GM21360 (cell line): ENCODE measurements at regions not wholly inside any gene's neighbourhood (a gene's known extent, or its start where the extent isn't known, plus 50 kb on each side); places are given as distances from the start of the nearest gene placed in this dataset.

Experiments
- ATAC-seq: cut with Tn5 transposase; IDR thresholded peaks from one replicate; pipeline ENCODE4 v1.9.1; 2021; ENCODE audit warnings: mild to moderate bottlenecking, moderate library complexity; ENCODE audit not compliant: unreplicated experiment

GRCh38 chr22:22392131-22392530 is 116.4 kb downstream of the ZNF280B start:
- ATAC-seq, result no peak

- no peak for ATAC-seq
Measured at GRCh38 chr22:22394591-22394990, 114.0 kb downstream of the ZNF280B start.

- no peak for ATAC-seq
Measured at GRCh38 chr22:22395245-22395644, 113.3 kb downstream of the ZNF280B start.

GRCh38 chr22:22396741-22397291 is 111.7 kb downstream of the ZNF280B start:
- ATAC-seq, result no peak

DNA sequence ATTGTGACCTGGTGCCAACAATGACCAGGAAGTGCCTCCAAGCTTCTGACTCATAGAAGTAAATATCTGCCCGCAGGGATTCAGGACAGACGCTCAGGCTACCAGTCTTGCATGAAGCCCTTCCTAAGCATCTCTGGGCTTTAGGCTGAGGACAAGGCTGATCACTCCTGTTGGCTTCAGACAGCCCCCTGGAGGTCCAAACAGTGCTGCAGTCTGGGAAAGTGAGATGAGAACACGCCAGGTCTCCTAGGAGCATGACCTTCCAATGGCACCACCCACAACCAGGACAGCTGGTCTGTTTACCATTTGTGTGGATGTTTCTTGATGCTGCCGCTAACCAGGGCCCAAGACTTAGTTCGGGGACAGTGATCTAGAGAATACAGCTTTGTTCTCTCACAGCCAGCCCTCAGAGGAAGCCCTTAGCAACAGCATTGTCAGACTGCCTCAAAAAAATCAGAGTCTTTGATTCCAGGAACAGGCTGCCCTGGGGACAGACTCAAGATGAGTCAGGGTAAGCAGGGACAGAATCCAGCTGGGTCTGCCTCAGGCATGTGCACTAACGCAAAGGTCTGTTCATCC is 111.2 kb downstream of the ZNF280B start:
- no peak for ATAC-seq

DNA sequence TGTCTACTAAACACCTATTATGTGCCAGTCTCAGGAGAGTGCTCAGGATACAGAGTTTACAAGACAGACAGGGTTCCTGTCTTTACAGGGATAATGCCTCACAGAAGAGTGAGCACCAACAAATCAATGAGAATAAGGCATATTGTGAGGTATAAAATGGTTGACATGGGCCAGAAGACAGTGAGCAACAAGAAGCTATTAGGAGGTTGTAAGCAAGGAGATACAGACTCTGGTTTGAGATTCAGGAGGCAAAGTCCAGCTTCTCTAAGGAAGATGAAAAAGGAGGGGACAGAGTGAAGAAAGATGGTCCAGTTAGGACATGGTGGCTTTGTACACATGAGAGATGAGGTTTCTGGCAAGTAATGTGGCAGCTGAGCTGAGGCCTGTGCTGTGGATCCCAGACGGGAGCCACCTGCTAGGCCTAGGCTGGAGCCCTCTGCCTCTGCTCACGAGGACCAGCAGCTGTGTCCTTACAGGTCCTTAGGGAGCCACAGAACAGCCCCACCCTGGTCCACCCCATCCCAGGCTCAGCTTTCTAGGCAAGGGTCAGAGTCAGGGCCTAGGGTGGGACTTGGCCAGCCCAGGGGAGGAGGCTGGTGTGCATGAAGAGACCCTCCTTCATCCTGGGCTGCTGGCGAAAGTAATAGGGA is 110.5 kb downstream of the ZNF280B start:
- ATAC-seq, result no peak

DNA sequence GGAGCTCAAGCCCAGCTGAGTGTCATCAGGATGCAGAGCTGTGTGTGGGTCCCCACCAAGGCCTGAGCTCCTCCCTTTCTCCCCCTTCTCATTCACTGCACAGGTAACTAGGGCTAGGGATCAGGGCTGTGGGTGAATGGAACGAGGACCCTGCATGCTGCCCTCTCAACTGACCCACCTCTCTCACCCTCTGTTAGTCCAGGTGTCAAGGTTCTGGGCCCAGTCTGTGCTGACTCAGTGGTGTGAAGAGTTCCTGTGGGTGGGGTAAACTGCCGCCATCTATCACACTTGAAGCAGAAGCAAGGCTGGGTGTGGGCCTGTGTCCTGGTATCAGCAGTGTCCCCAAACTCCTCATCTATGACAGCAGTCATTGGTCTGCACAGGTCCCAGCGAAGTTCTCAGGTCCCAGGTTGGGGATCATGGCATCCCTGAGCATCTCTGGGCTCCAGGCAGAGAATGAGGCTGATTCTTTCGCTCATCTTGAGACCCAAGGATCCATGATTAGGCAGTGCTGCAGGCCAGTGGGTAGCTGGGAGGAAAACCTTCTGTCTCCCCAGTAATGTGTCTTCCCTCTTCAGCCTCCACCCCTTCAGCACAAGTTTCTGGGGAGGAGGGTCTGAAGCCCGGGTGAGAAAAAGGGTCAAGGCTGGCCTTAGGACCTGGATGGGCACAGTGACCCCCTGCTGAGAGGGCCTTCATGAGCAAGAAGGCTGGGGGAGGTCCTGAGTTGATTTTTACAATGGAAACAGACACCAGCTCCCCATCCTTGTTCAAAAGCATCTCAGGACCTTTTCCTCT is 109.8 kb downstream of the ZNF280B start:
- ATAC-seq, result no peak

DNA sequence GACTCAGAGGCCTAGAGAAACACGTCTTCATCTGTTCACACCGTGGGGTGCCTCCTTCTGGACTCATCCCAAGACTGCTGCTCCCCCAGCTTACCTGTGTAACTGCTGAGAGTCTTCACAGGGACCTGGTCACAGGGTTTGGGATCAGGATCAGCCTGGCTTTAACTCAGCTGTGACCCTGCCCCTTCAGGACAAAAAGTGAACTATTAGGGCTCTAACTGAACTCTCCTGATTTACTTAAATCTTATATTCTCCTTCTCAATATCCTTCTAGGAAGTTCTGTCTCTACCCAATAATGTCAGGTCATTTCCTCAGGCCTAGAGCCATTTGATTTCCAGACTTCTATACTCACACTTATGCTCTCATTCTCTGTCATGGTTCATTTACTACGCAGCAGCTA is 108.4 kb downstream of the ZNF280B start:
- no peak for ATAC-seq

DNA sequence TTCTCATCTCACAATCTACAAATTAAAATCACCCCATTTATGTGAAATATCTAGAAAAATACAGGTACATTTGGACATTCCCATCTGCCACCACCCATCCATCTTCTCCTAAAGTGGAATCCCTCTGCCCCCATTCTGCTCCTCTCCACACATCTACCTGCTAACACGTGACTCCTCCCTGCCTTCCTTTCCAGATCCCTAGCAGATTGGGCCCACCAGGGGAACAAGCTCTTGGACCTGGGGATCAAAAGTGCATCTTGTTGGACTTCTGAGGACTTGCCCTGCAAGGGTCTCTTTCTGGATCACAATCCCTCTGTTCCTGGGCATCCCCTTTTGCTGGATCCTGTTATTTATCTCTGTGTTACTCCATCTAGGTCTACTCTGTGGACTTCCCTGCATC is 107.6 kb downstream of the ZNF280B start:
- ATAC-seq, result no peak

DNA sequence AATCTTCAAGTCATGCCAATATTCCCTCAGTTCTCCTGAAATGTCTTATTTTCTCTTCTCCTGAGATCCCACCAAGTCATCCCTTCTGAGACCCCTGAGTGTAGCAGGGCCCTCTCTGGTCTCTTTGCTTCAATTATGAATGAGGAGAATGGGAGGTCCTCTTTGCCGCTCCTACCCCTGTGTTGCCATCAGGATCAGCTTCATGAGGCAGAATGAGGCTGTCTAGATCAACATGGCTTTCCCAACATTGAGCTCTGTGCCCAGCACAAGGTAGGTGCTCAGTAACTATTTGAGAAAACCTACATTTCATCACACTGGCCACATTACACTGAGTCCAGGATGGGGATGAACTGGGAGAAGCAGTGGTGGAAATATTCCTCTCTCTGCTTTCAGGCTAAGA is 107.2 kb downstream of the ZNF280B start:
- ATAC-seq, result no peak

- no peak for ATAC-seq
Measured at GRCh38 chr22:22403306-22403705, 105.2 kb downstream of the ZNF280B start.

DNA sequence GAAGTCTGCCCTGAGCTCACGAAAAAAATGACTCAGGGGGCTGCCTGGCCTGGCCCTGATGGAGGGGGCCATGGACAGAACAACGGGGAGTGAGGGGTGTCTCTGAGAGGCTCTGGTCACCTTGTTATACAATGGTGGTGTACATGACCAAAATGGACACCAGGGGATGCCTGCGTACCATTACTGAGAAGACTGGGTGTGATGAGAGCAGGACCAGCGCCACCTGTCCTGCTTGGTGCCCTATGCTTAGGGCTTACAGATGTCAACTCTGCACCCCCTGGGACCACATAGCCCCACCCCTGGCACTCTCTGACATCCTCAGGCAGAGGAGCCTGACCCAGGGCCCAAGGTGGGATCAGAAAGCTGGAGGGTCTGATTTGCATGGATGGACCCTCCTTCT is 104.8 kb downstream of the ZNF280B start:
- ATAC-seq, result no peak

DNA sequence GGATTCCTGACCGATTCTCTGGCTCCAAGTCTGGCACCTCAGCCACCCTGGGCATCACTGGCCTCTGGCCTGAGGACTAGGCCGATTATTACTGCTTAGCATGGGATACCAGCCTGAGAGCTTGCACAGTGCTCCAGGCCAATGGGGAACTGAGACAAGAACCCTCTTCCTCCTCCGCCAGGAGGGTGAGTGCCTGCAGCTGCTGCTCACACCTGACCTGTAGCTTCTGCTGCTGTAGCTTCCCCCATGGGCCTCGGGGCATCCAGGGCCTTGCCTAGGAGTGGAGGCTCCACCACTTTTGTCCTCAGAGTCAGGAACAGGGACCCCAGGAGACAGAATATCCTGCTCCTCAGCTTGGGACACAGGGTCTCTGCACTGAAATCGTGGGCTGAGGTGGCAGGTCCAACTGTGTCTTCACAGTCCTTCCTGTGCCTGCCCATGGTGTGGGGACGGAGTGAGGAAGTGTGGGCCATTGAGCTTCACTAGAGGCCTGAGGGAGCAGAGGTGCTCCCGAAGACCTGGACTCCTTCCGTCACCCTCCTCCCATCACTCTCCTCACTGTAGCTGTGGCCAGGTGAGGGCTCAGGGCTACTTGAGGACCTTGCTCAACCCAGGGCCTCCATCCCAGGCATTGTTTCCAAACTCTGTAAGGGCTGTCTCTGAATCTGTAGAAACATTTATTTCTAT is 103.8 kb downstream of the ZNF280B start:
- no peak for ATAC-seq

GRCh38 chr22:22406445-22407027 is 102.0 kb downstream of the ZNF280B start:
- ATAC-seq, result no peak

DNA sequence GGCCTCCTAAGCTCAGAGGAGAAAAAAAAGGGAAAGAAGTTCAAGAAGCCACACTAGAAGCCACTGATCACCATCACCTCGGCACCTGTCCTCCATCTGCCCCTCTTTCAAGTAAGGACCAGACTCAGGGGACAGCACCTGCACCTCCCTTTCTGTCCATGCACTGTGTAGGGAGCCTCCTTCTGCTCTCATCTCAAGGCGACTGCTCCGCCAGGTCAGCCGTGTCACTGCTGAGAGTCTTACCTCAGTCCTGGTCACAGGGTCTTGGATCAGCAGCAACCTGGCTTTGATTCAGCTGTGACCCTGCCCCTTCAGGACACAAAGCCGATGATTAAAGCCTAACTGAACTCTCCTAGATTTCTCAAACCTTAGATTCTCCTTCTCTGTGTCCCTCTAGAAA is 101.5 kb downstream of the ZNF280B start:
- ATAC-seq, result no peak

GRCh38 chr22:22408269-22408668 is 100.3 kb downstream of the ZNF280B start:
- ATAC-seq, result no peak

- no peak for ATAC-seq
Measured at GRCh38 chr22:22408731-22409696, 99.5 kb downstream of the ZNF280B start.

DNA sequence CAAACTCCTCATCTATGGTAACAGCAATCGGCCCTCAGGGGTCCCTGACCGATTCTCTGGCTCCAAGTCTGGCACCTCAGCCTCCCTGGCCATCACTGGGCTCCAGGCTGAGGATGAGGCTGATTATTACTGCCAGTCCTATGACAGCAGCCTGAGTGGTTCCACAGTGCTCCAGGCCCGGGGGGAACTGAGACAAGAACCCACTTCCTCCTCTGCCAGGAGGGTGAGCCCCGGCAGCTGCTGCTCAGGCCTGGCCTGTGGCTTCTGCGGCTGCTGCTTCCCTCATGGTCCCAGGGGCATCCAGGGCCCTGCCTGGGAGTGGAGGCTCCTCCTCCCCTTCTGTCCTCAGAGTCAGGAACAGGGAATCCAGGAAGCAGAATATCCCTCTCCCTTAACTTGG is 98.4 kb downstream of the ZNF280B start:
- ATAC-seq, result no peak

DNA sequence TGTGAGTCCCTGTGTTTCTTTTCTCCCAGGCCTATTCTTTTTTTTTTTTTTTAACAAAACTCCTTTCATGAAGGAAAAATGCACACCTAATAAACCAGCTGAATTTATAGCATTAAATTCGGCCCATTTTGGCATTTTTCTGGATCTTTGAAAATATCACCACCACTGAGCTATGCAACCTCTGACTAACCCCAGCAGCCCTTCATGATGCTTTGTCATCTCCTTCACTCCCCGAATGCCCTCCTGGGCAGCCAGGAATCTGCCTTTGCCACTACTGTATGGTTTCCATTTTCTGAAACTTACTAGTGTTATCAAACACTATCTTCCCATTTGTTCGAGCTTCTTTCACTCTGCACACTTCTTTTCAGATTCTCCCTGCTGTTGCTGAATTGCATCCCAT is 97.9 kb downstream of the ZNF280B start:
- ATAC-seq, result no peak

DNA sequence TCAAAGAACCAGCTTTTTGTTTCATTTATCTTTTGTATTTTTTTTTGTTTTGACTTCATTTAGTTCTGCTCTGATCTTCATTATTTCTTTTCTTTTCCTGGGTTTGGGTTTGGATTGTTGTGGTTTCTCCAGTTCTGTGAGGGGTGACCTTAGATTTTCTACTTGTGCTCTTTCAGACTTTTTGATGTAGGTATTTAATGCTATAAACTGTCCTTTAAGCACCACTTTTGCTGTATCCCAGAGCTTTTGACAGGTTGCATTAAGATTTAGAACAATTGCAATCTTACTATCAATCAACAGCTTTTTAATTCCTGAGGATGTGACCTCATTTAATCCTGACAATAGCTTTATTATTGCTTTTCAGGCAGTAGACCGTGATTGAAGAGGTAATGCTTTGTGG is 94.3 kb downstream of the ZNF280B start:
- no peak for ATAC-seq
